ENCODE measurements at regions not wholly inside any gene's neighbourhood (a gene's known extent, or its start where the extent isn't known, plus 50 kb on each side); places are given as distances from the start of the nearest gene placed in this dataset.

DNA sequence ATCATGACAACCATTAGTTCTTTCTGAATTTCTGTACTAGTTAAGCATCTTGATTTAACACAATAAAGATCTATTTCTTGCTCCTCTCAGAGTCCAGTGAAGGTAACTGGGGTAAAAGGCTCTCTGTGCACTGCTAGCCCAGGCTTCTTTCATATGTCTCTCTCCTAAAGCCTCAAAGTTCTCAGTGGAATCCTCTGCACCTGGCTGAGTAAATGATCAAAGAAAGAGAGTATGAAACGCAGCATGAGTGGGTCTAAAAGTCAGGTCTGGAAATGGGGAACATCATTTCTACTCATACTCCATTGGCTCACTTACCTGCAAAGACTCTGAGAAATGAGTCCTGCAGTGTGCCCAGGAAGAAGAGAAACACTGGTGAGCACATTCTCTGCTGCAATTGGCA, 418.5 kb downstream of the PTPRC start:
- TF ChIP-seq POLR2AphosphoS5 (IDR thresholded peaks at IDR 0.05; ENCODE audit: borderline replicate concordance, low read depth, low read length), result no peak
- no peak for TF ChIP-seq EZH2 (IDR thresholded peaks at IDR 0.05)
- no peak for TF ChIP-seq FOXP2 (optimal IDR thresholded peaks at IDR 0.05; ENCODE audit: control extremely low read depth, extremely low read length, insufficient read depth)
- no peak overlapping the region for H3K9ac ChIP-seq (ENCODE audit: insufficient read length)
- no peak overlapping the region for H3K4me3 ChIP-seq
- no peaks in the 10 kb centered on the region for H3K36me3 ChIP-seq (ENCODE audit: insufficient read depth, low read length)
- no peak for DNase-seq (ENCODE audit: low read depth, low spot score)
- no peak overlapping the region for H3K27ac ChIP-seq
- H3K9me3 ChIP-seq (ENCODE audit: low read depth, low read length), result no peaks in the 10 kb centered on the region

DNA sequence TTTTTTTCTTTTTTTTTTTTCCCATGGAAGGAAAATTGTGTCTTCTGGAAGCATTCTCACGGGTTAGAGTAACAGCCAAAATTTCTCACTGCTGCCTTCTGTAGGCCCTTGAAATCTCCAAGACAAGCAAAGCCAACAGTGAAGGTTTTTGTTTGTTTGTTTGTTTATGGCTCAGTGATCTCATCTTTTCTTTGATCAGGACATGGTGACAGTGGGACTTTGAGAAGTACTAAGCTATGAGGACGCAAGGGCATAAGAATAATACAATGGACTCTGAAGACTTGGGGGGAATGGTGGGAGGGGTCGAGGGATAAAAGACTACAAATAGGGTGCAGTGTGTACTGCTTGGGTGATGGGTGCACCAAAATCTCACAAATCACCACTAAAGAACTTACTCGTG, 419.4 kb downstream of the PTPRC start:
- no peak overlapping the region for H3K4me3 ChIP-seq
- no peak overlapping the region for H3K27ac ChIP-seq
- H3K9ac ChIP-seq (ENCODE audit: insufficient read length), result no peak overlapping the region
- TF ChIP-seq POLR2AphosphoS5 (IDR thresholded peaks at IDR 0.05; ENCODE audit: borderline replicate concordance, low read depth, low read length), result no peak
- no peak for TF ChIP-seq EZH2 (IDR thresholded peaks at IDR 0.05)
- TF ChIP-seq FOXP2 (optimal IDR thresholded peaks at IDR 0.05; ENCODE audit: control extremely low read depth, extremely low read length, insufficient read depth), result no peak
- H3K9me3 ChIP-seq (ENCODE audit: low read depth, low read length), result no peaks in the 10 kb centered on the region
- DNase-seq (ENCODE audit: low read depth, low spot score), result no peak
- no peaks in the 10 kb centered on the region for H3K36me3 ChIP-seq (ENCODE audit: insufficient read depth, low read length)

DNA sequence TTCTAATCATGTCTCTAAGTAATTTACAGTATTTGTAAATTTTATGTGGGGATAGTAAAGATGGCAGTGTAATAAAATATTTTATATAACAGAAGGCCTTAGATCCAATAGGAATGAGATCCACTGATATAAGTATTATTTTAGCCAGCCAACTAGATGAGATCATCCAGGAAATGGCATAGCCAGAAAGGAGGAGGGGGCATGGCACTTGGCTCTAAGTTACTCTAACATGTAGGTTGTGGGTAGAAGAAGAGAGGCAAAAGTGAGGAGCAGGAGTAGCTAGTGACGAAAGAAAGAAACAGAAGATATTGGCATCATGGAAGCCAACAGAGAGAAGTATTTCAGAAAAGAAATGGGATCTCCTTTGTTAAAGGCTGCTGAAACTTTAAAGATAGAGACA, 426.1 kb downstream of the PTPRC start:
- Histone ChIP-seq H3K9me3 (ENCODE audit: low read depth, low read length) (no peaks in the 10 kb centered on the region), H3K4me3 (no peak overlapping the region), H3K27ac (no peak overlapping the region), H3K36me3 (ENCODE audit: insufficient read depth, low read length) (no peaks in the 10 kb centered on the region), H3K9ac (ENCODE audit: insufficient read length) (no peak overlapping the region)
- TF ChIP-seq FOXP2 (optimal IDR thresholded peaks at IDR 0.05; ENCODE audit: control extremely low read depth, extremely low read length, insufficient read depth) (no peak), EZH2 (IDR thresholded peaks at IDR 0.05) (no peak), POLR2AphosphoS5 (IDR thresholded peaks at IDR 0.05; ENCODE audit: borderline replicate concordance, low read depth, low read length) (no peak)
- DNase-seq (ENCODE audit: low read depth, low spot score), result no peak

DNA sequence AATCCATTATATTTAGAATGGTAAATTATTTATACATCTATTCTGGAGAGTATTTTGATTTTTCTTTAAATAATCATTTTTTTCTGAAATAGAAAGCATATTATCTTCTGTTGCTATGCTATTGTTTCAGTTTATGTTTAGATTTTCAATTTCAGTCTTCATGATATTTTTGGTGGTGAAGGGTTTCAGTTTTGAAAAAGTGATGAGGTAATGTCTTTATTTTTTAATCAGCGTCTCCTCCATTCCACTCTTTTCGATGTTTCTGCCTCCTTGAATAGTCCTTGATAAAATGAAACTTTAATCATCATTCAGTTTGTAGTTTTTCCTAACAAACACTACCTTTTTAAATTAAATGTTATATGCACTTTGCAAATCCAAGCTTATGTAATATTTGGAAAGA, 428.6 kb downstream of the PTPRC start:
- Histone ChIP-seq H3K9me3 (ENCODE audit: low read depth, low read length) (no peaks in the 10 kb centered on the region), H3K9ac (ENCODE audit: insufficient read length) (no peak overlapping the region), H3K27ac (no peak overlapping the region), H3K36me3 (ENCODE audit: insufficient read depth, low read length) (no peaks in the 10 kb centered on the region), H3K4me3 (no peak overlapping the region)
- no peak for TF ChIP-seq FOXP2 (optimal IDR thresholded peaks at IDR 0.05; ENCODE audit: control extremely low read depth, extremely low read length, insufficient read depth)
- no peak for TF ChIP-seq POLR2AphosphoS5 (IDR thresholded peaks at IDR 0.05; ENCODE audit: borderline replicate concordance, low read depth, low read length)
- no peak for TF ChIP-seq EZH2 (IDR thresholded peaks at IDR 0.05)
- DNase-seq (ENCODE audit: low read depth, low spot score), result no peak

DNA sequence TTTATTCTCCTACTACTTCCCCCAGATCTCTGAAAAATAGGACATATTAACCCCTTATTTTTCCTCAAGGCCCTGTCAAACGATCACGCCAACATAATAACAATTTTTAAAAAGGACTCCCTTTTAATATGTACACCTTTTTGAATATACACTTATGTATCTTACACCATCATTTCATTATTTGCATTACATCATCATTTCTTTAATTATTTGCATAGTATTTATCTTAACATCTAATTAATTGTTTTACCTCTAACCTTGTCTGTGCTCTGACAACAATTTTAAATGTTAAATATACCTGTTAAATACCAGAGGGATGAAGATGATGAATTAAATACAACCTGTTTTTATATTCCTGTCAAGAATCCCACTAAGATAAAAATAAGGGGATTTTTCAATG, 432.2 kb downstream of the PTPRC start:
- no peak overlapping the region for H3K27ac ChIP-seq
- H3K4me3 ChIP-seq, result no peak overlapping the region
- no peak overlapping the region for H3K9ac ChIP-seq (ENCODE audit: insufficient read length)
- no peaks in the 10 kb centered on the region for H3K9me3 ChIP-seq (ENCODE audit: low read depth, low read length)
- TF ChIP-seq FOXP2 (optimal IDR thresholded peaks at IDR 0.05; ENCODE audit: control extremely low read depth, extremely low read length, insufficient read depth), result no peak
- TF ChIP-seq POLR2AphosphoS5 (IDR thresholded peaks at IDR 0.05; ENCODE audit: borderline replicate concordance, low read depth, low read length), result no peak
- no peak for TF ChIP-seq EZH2 (IDR thresholded peaks at IDR 0.05)
- no peak for DNase-seq (ENCODE audit: low read depth, low spot score)
- no peaks in the 10 kb centered on the region for H3K36me3 ChIP-seq (ENCODE audit: insufficient read depth, low read length)

DNA sequence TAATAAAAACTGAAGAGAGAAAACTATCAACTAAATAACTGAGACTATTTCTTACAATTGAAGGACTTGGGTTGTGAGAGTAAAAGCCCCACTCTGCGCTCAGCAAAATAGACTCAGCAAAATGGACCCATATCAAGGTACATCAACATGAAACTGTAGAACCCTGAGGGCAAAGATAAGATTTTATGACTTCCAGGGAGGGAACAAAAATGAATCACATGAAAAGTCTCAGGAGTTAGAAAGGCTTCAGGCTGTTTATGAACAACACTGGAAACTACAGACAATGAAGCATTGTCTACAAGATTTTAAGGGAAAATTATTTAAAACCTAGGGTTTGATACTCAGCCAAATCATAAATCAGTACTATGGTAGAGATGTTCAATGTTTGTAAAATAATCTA, 434.3 kb downstream of the PTPRC start:
- no peak for TF ChIP-seq EZH2 (IDR thresholded peaks at IDR 0.05)
- no peak for TF ChIP-seq FOXP2 (optimal IDR thresholded peaks at IDR 0.05; ENCODE audit: control extremely low read depth, extremely low read length, insufficient read depth)
- no peak for TF ChIP-seq POLR2AphosphoS5 (IDR thresholded peaks at IDR 0.05; ENCODE audit: borderline replicate concordance, low read depth, low read length)
- no peak overlapping the region for H3K27ac ChIP-seq
- no peak overlapping the region for H3K4me3 ChIP-seq
- no peak overlapping the region for H3K9ac ChIP-seq (ENCODE audit: insufficient read length)
- no peak for DNase-seq (ENCODE audit: low read depth, low spot score)
- no peaks in the 10 kb centered on the region for H3K9me3 ChIP-seq (ENCODE audit: low read depth, low read length)
- H3K36me3 ChIP-seq (ENCODE audit: insufficient read depth, low read length), result no peaks in the 10 kb centered on the region

DNA sequence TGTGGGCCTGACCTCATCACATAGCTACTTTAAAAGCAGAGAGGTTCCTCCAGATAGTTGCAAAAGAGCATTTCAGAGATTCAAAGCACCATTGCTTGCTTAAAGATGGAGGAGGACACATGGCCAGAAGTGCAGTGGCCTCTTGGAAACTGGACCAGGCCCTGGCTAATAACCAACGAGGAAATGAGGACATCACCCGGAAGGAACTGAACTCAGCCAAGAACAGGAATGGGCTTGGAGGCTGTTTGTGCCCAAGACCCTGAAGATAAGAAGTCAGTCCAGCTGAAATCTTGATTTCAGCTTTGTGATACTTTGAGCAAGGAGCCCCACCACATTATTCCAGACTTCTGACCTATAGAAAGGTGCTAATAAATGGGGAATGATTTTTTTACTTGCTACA, 437.0 kb downstream of the PTPRC start:
- no peak overlapping the region for H3K9ac ChIP-seq (ENCODE audit: insufficient read length)
- H3K36me3 ChIP-seq (ENCODE audit: insufficient read depth, low read length), result no peaks in the 10 kb centered on the region
- TF ChIP-seq FOXP2 (optimal IDR thresholded peaks at IDR 0.05; ENCODE audit: control extremely low read depth, extremely low read length, insufficient read depth) (no peak), POLR2AphosphoS5 (IDR thresholded peaks at IDR 0.05; ENCODE audit: borderline replicate concordance, low read depth, low read length) (no peak), EZH2 (IDR thresholded peaks at IDR 0.05) (no peak)
- DNase-seq (ENCODE audit: low read depth, low spot score), result no peak
- no peaks in the 10 kb centered on the region for H3K9me3 ChIP-seq (ENCODE audit: low read depth, low read length)
- H3K4me3 ChIP-seq, result no peak overlapping the region
- H3K27ac ChIP-seq, result no peak overlapping the region

DNA sequence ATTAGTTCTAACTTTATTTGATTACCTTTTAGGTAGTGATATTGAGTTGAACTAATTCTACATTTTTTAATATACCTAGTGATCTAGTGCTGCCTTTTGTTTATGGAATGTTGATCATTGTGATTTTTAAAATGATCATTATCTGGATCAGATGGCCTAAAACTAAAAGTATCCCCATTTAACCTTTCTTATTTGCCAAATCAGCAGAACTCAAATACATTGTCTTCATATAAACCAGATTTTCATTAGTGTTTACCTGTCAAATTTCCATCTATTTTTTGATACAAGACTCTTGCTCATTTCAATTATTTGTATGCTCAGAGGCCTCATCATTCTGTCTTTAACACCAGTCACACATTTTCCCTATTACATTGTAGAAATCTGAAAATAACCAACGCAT, 441.2 kb downstream of the PTPRC start:
- no peak overlapping the region for H3K27ac ChIP-seq
- no peak for DNase-seq (ENCODE audit: low read depth, low spot score)
- TF ChIP-seq EZH2 (IDR thresholded peaks at IDR 0.05) (no peak), POLR2AphosphoS5 (IDR thresholded peaks at IDR 0.05; ENCODE audit: borderline replicate concordance, low read depth, low read length) (no peak), FOXP2 (optimal IDR thresholded peaks at IDR 0.05; ENCODE audit: control extremely low read depth, extremely low read length, insufficient read depth) (no peak)

DNA sequence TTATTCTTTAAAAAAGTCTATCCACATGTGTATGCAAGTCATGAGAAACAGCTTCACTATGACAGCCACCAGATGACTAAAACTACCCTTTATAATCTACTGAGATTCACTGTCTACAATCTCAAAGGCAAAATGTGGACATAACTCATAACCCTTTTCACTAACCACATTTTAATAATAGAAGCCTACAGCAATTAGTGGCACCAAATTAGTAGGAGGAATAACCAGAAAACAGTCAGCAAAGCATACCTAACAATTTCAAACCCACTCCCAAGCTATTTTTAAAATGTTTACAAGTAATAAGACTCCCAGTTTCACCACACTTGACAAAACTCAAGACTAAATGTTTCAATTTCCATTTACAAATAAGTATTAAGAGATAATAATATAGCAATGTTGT, 442.9 kb downstream of the PTPRC start:
- Histone ChIP-seq H3K27ac (no peak overlapping the region), H3K9me3 (ENCODE audit: low read depth, low read length) (no peaks in the 10 kb centered on the region), H3K36me3 (ENCODE audit: insufficient read depth, low read length) (no peaks in the 10 kb centered on the region), H3K4me3 (no peak overlapping the region), H3K9ac (ENCODE audit: insufficient read length) (no peak overlapping the region)
- no peak for DNase-seq (ENCODE audit: low read depth, low spot score)
- TF ChIP-seq FOXP2 (optimal IDR thresholded peaks at IDR 0.05; ENCODE audit: control extremely low read depth, extremely low read length, insufficient read depth) (no peak), EZH2 (IDR thresholded peaks at IDR 0.05) (no peak), POLR2AphosphoS5 (IDR thresholded peaks at IDR 0.05; ENCODE audit: borderline replicate concordance, low read depth, low read length) (no peak)

More for the DNA sequence above, 441.2 kb downstream of the PTPRC start:
- H3K4me3 ChIP-seq, result no peak overlapping the region
- H3K9ac ChIP-seq (ENCODE audit: insufficient read length), result no peak overlapping the region
- H3K9me3 ChIP-seq (ENCODE audit: low read depth, low read length), result no peaks in the 10 kb centered on the region
- H3K36me3 ChIP-seq (ENCODE audit: insufficient read depth, low read length), result no peaks in the 10 kb centered on the region

All from SK-N-MC (cell line).